H1 (cell line): ENCODE measurements at regions not wholly inside any gene's neighbourhood (a gene's known extent, or its start where the extent isn't known, plus 50 kb on each side); places are given as distances from the start of the nearest gene placed in this dataset.

Source experiments
- GTF2F1 ChIP-seq: IDR thresholded peaks from 2 replicates; pipeline ENCODE4 v1.6.1; 2012; ENCODE audit warnings: low read depth, low read length, improper control_type of control experiment, borderline replicate concordance
- KDM5A ChIP-seq: fragments of 200-600 bp; IDR thresholded peaks from 2 replicates; pipeline ENCODE4 v1.7.1; 2012; ENCODE audit warnings: mild to moderate bottlenecking, low read length, inconsistent platforms, mixed read lengths
- SP1 ChIP-seq: IDR thresholded peaks from 2 replicates; pipeline ENCODE4 v1.6.1; 2011; ENCODE audit warnings: low read depth, low read length

GRCh38 chr17:51354936-51355335, 94.6 kb downstream of the UTP18 start (continued):
- TF ChIP-seq GTF2F1 (no peak), SP1 (no peak), KDM5A (no peak)
